Heart left ventricle (tissue), 13 donors: ENCODE measurements at regions not wholly inside any gene's neighbourhood (a gene's known extent, or its start where the extent isn't known, plus 50 kb on each side); places are given as distances from the start of the nearest gene placed in this dataset.

Experiments
- CTCF ChIP-seq, 12 donors: fragments of 200-600 bp; sonication (generic) in 4 of 12; IDR thresholded peaks; one replicate each; pipeline versions ENCODE4 v1.5.0 to v1.8.0; 2018 to 2022; ENCODE audit warnings: antibody characterized with exemption in 12 of 12, mild to moderate bottlenecking in 5 of 12
- POLR2A ChIP-seq, 2 donors: fragments of 450-650 bp; IDR thresholded peaks; one replicate each; pipeline ENCODE4 v1.6.1; 2017; ENCODE audit warnings: antibody characterized with exemption in 2 of 2, mild to moderate bottlenecking in 2 of 2, moderate library complexity in 2 of 2
- donor health status: ischemic (EF 13 %, LVEDD 7.1; RV severe dilation, severe dysfunction).
- donor health status: DM: no; HTN: yes; CAD: no.
- donor health status: DM: no; HTN: no; CAD: no.
- donor health status: ischemic (EF 25% LVEDD 6.9; RV normal size, moderate dysfunction).
- donor health status: ischemic (EF 25% LVEDD 5.7; RV mildly dilated, moderate dysfunction).
- donor health status: ischemic (EF 35%, LVEDD 5.7; RV mildly dilated, moderate dysfunction).
- donor health status: nonischemic (EF 11% LVEDD 7.7; RV severe dilation, severe dysfunction).
- donor health status: DM: yes; HTN: yes; CAD: no.
- donor health status: PGD.
- donor health status: ischemic (EF 29% LVEDD 5.4; RV normal size, mild dysfunction).
- donor health status: nonischemic (EF 23%, LVEDD 6.1; RV moderate dilation, normal function).

DNA sequence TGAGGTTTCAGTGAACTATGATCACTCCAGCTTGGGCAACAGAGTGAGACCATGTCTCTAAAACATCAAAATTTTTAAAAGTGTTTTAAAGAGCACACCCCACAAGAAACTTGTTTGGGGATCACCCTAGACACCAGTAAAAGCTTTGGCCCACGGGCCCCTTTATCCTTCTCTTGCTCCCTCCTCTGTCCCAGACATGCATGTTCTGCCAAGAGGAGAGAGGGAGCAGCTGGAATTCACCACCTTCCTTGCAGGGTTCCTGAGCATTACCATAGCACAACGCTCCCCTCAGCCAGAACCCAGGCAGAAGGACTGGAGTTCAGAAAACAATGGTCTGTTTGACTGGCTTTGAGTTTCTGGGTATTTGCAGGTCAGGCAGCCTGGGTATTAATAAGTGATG is 214.3 kb upstream of the CDH5 start:
- TF ChIP-seq CTCF (IDR thresholded peaks at IDR 0.05) (no peak), POLR2A (IDR thresholded peaks at IDR 0.05) (no peak)
